Vagina (tissue), 2 donors: ENCODE measurements at regions not wholly inside any gene's neighbourhood (a gene's known extent, or its start where the extent isn't known, plus 50 kb on each side); places are given as distances from the start of the nearest gene placed in this dataset.

Source experiments
- POLR2A ChIP-seq, 2 donors: fragments of 450-650 bp; IDR thresholded peaks; one replicate each; pipeline ENCODE4 v1.6.1; 2017; ENCODE audit warnings: antibody characterized with exemption in 2 of 2, mild to moderate bottlenecking in 2 of 2, moderate library complexity in 2 of 2
- TF ChIP-seq, protein P1 (sequence below), 3 experiments: fragments of 450-650 bp in 2 of 3; fragments of 200-600 bp in 1 of 3; sonication (generic) in 1 of 3; IDR thresholded peaks; one replicate each; pipeline ENCODE4 v1.5.1; 2017 to 2019; ENCODE audit warnings: antibody characterized with exemption in 3 of 3, mild to moderate bottlenecking in 2 of 3, moderate library complexity in 2 of 3

DNA sequence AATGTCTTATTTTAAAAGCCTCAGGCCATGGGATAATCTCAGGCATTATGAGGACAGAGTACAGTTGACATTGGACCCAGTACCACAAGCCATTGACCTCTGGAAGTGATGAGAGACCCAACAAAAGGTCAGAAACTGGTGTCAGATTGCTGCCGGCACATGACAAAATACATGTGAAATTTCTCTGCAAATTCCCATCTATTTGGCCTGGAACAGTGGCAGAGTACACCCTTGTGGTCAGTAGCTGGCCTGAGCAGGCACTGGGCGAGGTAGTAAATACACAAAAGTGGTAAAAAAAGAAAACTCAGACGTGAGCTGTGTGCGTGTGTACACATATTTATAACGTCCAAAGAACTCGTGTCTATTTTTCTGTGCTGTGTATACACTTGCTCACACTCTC, 155.5 kb downstream of the DHX15 start:
- TF ChIP-seq, protein P1, sequence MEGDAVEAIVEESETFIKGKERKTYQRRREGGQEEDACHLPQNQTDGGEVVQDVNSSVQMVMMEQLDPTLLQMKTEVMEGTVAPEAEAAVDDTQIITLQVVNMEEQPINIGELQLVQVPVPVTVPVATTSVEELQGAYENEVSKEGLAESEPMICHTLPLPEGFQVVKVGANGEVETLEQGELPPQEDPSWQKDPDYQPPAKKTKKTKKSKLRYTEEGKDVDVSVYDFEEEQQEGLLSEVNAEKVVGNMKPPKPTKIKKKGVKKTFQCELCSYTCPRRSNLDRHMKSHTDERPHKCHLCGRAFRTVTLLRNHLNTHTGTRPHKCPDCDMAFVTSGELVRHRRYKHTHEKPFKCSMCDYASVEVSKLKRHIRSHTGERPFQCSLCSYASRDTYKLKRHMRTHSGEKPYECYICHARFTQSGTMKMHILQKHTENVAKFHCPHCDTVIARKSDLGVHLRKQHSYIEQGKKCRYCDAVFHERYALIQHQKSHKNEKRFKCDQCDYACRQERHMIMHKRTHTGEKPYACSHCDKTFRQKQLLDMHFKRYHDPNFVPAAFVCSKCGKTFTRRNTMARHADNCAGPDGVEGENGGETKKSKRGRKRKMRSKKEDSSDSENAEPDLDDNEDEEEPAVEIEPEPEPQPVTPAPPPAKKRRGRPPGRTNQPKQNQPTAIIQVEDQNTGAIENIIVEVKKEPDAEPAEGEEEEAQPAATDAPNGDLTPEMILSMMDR (IDR thresholded peaks at IDR 0.05), result no peak
- TF ChIP-seq POLR2A (IDR thresholded peaks at IDR 0.05), result no peak
